DND-41 (cell line): ENCODE measurements at regions not wholly inside any gene's neighbourhood (a gene's known extent, or its start where the extent isn't known, plus 50 kb on each side); places are given as distances from the start of the nearest gene placed in this dataset.

Source experiments
- ATAC-seq: fragments of 200-7000 bp; cut with Tn5 transposase; 3 replicates; pipeline ENCODE4 v1.9.1; 2021; ENCODE audit warnings: low read depth; ENCODE audit not compliant: insufficient read depth
- DNase-seq: peaks from one replicate; pipeline ENCODE4 v3.0.0-alpha.2; 2020
- H2AFZ ChIP-seq: 2 replicates; pipeline ENCODE4 v1.6.0; 2012; ENCODE audit warnings: low read depth, low read length
- H3K27ac ChIP-seq: 2 replicates; pipeline ENCODE4 v1.5.1; 2012; ENCODE audit warnings: low read length, inconsistent platforms
- H3K27me3 ChIP-seq: fragments of 200-600 bp; sonication (generic); 2 replicates; pipeline ENCODE4 v1.6.0; 2012; ENCODE audit warnings: low read length, mild to moderate bottlenecking, inconsistent platforms; ENCODE audit not compliant: insufficient read depth, poor library complexity
- H3K36me3 ChIP-seq: 2 replicates; pipeline ENCODE4 v1.5.1; 2012; ENCODE audit warnings: low read length, inconsistent platforms; ENCODE audit not compliant: insufficient read depth
- H3K4me1 ChIP-seq: 2 replicates; pipeline ENCODE4 v1.5.1; 2012; ENCODE audit warnings: mild to moderate bottlenecking, low read length; ENCODE audit not compliant: insufficient read depth
- H3K4me2 ChIP-seq: 2 replicates; pipeline ENCODE4 v1.6.0; 2012; ENCODE audit warnings: mild to moderate bottlenecking, moderate library complexity, low read length, inconsistent platforms; ENCODE audit not compliant: insufficient read depth
- H3K4me3 ChIP-seq, 2 experiments: fragments of 200-600 bp in 1 of 2; shearing (Covaris generic) in 1 of 2; 2 replicates each; pipeline ENCODE4 v1.5.1; 2012 to 2016; ENCODE audit warnings: inconsistent platforms in 2 of 2, low read length in 2 of 2, mild to moderate bottlenecking in 2 of 2, low read depth in 1 of 2, moderate library complexity in 1 of 2
- H3K79me2 ChIP-seq: 2 replicates; pipeline ENCODE4 v1.6.0; 2012; ENCODE audit warnings: low read length, inconsistent platforms; ENCODE audit not compliant: insufficient read depth
- H3K9ac ChIP-seq: 2 replicates; pipeline ENCODE4 v1.6.0; 2012; ENCODE audit warnings: low read depth, mild to moderate bottlenecking, inconsistent platforms, low read length, moderate library complexity
- H3K9me3 ChIP-seq: 2 replicates; pipeline ENCODE4 v1.5.1; 2012; ENCODE audit warnings: low read length, moderate library complexity, mild to moderate bottlenecking, inconsistent platforms; ENCODE audit not compliant: insufficient read depth, severe bottlenecking
- H4K20me1 ChIP-seq: 2 replicates; pipeline ENCODE4 v1.6.0; 2012; ENCODE audit warnings: low read length; ENCODE audit not compliant: insufficient read depth
- EZH2 ChIP-seq: IDR thresholded peaks from 3 replicates; pipeline ENCODE4 v1.6.1; 2012; ENCODE audit warnings: borderline replicate concordance, low read depth, mild to moderate bottlenecking, moderate library complexity, low read length, inconsistent platforms; ENCODE audit not compliant: severe bottlenecking
- TF ChIP-seq, protein P1 (sequence below): IDR thresholded peaks from 2 replicates; pipeline ENCODE4 v1.5.1; 2012; ENCODE audit warnings: borderline replicate concordance, low read length, moderate library complexity, mild to moderate bottlenecking; ENCODE audit not compliant: poor library complexity, severe bottlenecking; ENCODE audit errors: extremely low read depth

DNA sequence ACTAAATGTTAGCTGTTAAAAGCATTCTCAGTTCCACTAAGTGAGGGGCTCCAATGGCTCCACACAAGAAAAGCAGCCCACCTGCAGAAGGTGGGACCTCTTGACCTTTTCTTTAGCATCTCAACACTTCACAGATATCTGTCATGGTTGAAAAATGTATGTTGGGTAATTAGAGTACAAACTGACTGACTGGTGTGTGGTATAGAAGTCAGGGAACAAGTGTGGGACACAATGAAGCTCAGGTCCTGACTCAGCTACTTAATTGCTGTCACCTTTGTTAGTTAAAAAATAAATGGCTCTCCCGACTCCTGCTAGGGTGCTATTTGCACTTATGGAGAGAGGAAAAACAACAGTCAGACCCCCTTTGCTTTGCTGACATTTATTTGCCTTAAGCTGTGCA lies 299.0 kb downstream of the TTC6 start:
- no peak for DNase-seq

DNA sequence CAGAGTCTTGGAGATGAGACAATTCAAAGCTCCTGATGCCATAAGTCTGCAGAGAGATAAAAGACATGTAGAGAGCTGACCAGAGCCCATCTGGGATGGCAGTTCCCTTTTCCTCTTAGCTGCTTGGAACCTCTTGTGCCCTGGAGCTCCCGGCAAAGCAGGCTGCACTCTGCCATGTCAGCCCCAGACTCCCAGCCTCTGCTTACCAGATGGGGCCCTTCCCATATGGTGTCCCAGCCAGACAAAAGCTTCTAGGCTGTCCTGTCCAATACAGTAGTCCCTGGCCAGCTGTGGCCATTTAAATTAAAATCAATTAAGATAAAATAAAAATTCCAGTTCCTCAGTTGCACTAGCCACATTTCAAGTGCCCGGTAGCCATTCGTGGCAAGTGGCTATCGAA lies 303.9 kb downstream of the TTC6 start:
- Histone ChIP-seq H3K4me2 (no peak overlapping the region), H3K4me1 (peaks cover 3% of the 10 kb centered on the region; the same call in 1 of the 2 replicates), H2AFZ (no peak overlapping the region), H3K9ac (no peak overlapping the region), H3K79me2 (no peaks in the 10 kb centered on the region), H3K36me3 (no peaks in the 10 kb centered on the region), H4K20me1 (no peaks in the 10 kb centered on the region), H3K9me3 (no peaks in the 10 kb centered on the region), H3K27ac (no peak overlapping the region), H3K4me3 (no peak overlapping the region), H3K27me3 (no peaks in the 10 kb centered on the region)
- no peak for DNase-seq
- ATAC-seq: no peak
- TF ChIP-seq, protein P1, sequence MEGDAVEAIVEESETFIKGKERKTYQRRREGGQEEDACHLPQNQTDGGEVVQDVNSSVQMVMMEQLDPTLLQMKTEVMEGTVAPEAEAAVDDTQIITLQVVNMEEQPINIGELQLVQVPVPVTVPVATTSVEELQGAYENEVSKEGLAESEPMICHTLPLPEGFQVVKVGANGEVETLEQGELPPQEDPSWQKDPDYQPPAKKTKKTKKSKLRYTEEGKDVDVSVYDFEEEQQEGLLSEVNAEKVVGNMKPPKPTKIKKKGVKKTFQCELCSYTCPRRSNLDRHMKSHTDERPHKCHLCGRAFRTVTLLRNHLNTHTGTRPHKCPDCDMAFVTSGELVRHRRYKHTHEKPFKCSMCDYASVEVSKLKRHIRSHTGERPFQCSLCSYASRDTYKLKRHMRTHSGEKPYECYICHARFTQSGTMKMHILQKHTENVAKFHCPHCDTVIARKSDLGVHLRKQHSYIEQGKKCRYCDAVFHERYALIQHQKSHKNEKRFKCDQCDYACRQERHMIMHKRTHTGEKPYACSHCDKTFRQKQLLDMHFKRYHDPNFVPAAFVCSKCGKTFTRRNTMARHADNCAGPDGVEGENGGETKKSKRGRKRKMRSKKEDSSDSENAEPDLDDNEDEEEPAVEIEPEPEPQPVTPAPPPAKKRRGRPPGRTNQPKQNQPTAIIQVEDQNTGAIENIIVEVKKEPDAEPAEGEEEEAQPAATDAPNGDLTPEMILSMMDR: no peak
- no peak for TF ChIP-seq EZH2

More for the DNA sequence above, 299.0 kb downstream of the TTC6 start:
- no peaks in the 10 kb centered on the region for H3K79me2 ChIP-seq
- H2AFZ ChIP-seq: no peak overlapping the region
- H3K4me1 ChIP-seq: no peaks in the 10 kb centered on the region
- TF ChIP-seq EZH2: no peak
- TF ChIP-seq, protein P1: no peak
- no peaks in the 10 kb centered on the region for H4K20me1 ChIP-seq
- H3K9me3 ChIP-seq: no peaks in the 10 kb centered on the region
- no peaks in the 10 kb centered on the region for H3K36me3 ChIP-seq
- H3K9ac ChIP-seq: no peak overlapping the region
- H3K27me3 ChIP-seq: no peaks in the 10 kb centered on the region
- no peak overlapping the region for H3K27ac ChIP-seq
- H3K4me2 ChIP-seq: no peak overlapping the region
- no peak overlapping the region for H3K4me3 ChIP-seq
- ATAC-seq: no peak

DNA sequence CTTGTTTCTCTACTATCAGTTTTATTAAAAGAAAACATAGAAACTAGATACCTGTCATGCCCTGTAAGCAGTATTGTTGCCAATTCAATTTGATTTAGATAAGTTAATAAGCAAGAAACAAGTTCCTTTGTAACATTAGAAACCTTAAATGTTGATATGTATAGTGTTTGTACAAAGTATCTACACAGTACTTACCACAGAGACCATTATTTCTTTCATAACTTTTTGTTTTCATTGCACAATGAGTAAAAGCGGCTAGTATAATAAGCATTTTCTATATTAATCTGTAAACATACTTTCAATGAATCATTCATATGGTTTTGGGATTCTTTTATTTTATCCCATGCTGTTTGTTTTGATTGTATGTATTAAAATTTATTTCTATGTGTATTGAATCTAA lies 305.1 kb downstream of the TTC6 start:
- Histone ChIP-seq H3K36me3 (no peaks in the 10 kb centered on the region), H3K9ac (no peak overlapping the region), H3K9me3 (no peaks in the 10 kb centered on the region), H3K27me3 (no peaks in the 10 kb centered on the region), H3K4me1 (peaks cover 3% of the 10 kb centered on the region; the same call in 1 of the 2 replicates), H3K27ac (no peak overlapping the region), H3K79me2 (no peaks in the 10 kb centered on the region), H3K4me2 (no peak overlapping the region), H3K4me3 (no peak overlapping the region), H2AFZ (no peak overlapping the region), H4K20me1 (no peaks in the 10 kb centered on the region)
- no peak for TF ChIP-seq EZH2
- TF ChIP-seq, protein P1: no peak
- ATAC-seq: no peak
- no peak for DNase-seq

DNA sequence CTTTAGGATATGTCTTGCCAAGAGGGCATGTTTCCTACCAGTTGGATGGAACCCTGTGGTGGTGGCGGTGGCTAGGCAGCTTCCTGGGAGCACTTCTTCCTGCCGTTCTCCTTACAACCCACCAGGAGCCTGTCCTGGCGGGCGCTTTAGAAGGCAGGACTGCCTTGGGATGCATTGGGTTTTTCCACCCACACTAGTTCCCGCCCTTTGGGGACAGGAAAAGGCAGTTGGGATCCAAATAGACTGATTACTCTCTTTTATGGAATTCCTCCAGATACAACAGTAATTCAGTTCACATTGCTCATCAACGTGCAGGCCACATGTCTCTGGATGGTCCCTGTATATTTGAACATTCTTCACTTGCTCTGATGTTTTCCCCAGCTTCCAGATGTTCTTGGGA lies 305.7 kb upstream of the SSTR1 start:
- Histone ChIP-seq H3K4me1 (peaks cover 3% of the 10 kb centered on the region; the same call in 1 of the 2 replicates), H3K36me3 (no peaks in the 10 kb centered on the region), H3K4me2 (no peak overlapping the region), H3K79me2 (no peaks in the 10 kb centered on the region), H2AFZ (no peak overlapping the region), H3K4me3 (no peak overlapping the region), H4K20me1 (no peaks in the 10 kb centered on the region), H3K27ac (no peak overlapping the region), H3K9ac (no peak overlapping the region), H3K27me3 (no peaks in the 10 kb centered on the region), H3K9me3 (no peaks in the 10 kb centered on the region)
- no peak for DNase-seq
- no peak for ATAC-seq
- TF ChIP-seq, protein P1: no peak
- no peak for TF ChIP-seq EZH2
